ENCODE measurements at regions not wholly inside any gene's neighbourhood (a gene's known extent, or its start where the extent isn't known, plus 50 kb on each side); places are given as distances from the start of the nearest gene placed in this dataset.

GRCh38 chr12:60265741-60266140, 669.9 kb downstream of the SLC16A7 start:
- DNase-seq (ENCODE audit: low spot score), result no peak
- in situ Hi-C loops (cut with MboI; ENCODE audit: low sequenced_read_pairs, unreplicated experiment), result no loop called here
- no peak for TF ChIP-seq CTCF (IDR thresholded peaks at IDR 0.05; ENCODE audit: borderline replicate concordance, control extremely low read depth, extremely low read depth, insufficient read depth, missing control alignments)

GRCh38 chr12:60266381-60266852, 670.6 kb downstream of the SLC16A7 start:
- no peak for DNase-seq (ENCODE audit: low spot score)
- in situ Hi-C loops (cut with MboI; ENCODE audit: low sequenced_read_pairs, unreplicated experiment), result no loop called here
- no peak for TF ChIP-seq CTCF (IDR thresholded peaks at IDR 0.05; ENCODE audit: borderline replicate concordance, control extremely low read depth, extremely low read depth, insufficient read depth, missing control alignments)

GRCh38 chr12:60269611-60270269, 673.9 kb downstream of the SLC16A7 start:
- TF ChIP-seq CTCF (IDR thresholded peaks at IDR 0.05; ENCODE audit: borderline replicate concordance, control extremely low read depth, extremely low read depth, insufficient read depth, missing control alignments), result no peak
- DNase-seq (ENCODE audit: low spot score), result no peak
- in situ Hi-C loops (cut with MboI; ENCODE audit: low sequenced_read_pairs, unreplicated experiment), result no loop called here

GRCh38 chr12:60271816-60272215, 676.0 kb downstream of the SLC16A7 start:
- no peak for TF ChIP-seq CTCF (IDR thresholded peaks at IDR 0.05; ENCODE audit: borderline replicate concordance, control extremely low read depth, extremely low read depth, insufficient read depth, missing control alignments)
- DNase-seq (ENCODE audit: low spot score), result no peak
- in situ Hi-C loops (cut with MboI; ENCODE audit: low sequenced_read_pairs, unreplicated experiment), result no loop called here

GRCh38 chr12:60278209-60278608, 682.4 kb downstream of the SLC16A7 start:
- in situ Hi-C loops (cut with MboI; ENCODE audit: low sequenced_read_pairs, unreplicated experiment), result no loop called here
- no peak for DNase-seq (ENCODE audit: low spot score)
- no peak for TF ChIP-seq CTCF (IDR thresholded peaks at IDR 0.05; ENCODE audit: borderline replicate concordance, control extremely low read depth, extremely low read depth, insufficient read depth, missing control alignments)

- no peak for DNase-seq (ENCODE audit: low spot score)
- TF ChIP-seq CTCF (IDR thresholded peaks at IDR 0.05; ENCODE audit: borderline replicate concordance, control extremely low read depth, extremely low read depth, insufficient read depth, missing control alignments), result no peak
- in situ Hi-C loops (cut with MboI; ENCODE audit: low sequenced_read_pairs, unreplicated experiment), result no loop called here
Measured at GRCh38 chr12:60279221-60279620, 683.4 kb downstream of the SLC16A7 start.

All from GM13976 (cell line).